Pulmonary artery endothelial cell (primary cell): ENCODE measurements at regions not wholly inside any gene's neighbourhood (a gene's known extent, or its start where the extent isn't known, plus 50 kb on each side); places are given as distances from the start of the nearest gene placed in this dataset.

Source experiments
- DNase-seq: peaks from one replicate; pipeline ENCODE4 v3.0.0-alpha.2; 2011; ENCODE audit warnings: low read depth, low spot score

GRCh38 chr4:145427991-145428390, 53.7 kb upstream of the SMAD1 start:
- no peak for DNase-seq

DNA sequence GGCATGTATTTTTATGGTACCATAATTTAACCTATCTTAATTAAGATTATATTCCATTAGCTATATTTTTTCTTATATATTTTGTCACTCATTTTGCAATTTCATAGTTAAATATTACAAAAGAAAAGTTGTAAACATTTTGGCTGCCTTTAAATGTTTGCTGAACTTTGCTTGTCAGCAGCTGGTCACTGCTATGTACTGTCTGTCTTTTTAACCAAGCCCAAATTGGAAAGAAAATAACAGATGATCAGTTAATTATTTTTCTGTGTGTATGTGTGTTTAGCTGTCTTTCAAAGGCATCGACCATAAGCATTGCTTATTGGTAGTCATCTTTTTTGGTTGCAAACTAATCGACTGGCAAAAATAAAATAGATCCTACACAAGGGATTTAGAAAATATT, 54.4 kb upstream of the SMAD1 start:
- no peak for DNase-seq

DNA sequence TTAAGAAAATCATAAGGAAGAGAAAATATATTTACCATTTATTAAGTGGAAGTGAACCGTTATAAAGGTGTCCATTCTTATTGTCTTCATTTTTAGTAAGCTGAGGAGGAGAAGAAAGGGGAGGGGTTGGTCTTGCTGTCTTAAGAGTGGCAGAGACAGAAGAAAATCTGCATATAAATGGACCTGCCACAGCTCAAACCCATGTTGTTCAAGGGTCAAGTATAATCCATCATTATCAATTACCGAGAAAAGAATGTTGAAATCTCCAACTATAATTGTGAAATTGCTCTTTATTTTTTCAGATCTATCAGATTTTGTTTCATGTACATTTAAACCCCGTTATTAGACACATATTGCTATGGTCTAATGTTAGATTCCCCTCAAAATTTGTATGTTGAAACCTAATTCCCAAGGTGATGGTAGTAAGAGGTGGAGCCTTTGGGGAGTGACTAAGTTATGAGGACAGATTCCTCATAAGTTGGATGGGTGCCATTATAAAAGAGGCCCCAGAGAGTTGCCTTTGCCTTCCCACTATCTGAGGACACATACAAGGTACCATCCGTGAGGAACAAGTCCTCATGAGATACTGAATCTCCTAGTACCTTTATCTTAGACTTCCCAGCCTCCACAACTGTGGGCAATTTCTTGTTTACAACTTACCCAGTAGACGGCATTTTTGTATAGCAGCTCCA, 58.5 kb upstream of the SMAD1 start:
- no peak for DNase-seq

- no peak for DNase-seq
Measured at GRCh38 chr4:145420595-145421214, 60.9 kb upstream of the SMAD1 start.

DNA sequence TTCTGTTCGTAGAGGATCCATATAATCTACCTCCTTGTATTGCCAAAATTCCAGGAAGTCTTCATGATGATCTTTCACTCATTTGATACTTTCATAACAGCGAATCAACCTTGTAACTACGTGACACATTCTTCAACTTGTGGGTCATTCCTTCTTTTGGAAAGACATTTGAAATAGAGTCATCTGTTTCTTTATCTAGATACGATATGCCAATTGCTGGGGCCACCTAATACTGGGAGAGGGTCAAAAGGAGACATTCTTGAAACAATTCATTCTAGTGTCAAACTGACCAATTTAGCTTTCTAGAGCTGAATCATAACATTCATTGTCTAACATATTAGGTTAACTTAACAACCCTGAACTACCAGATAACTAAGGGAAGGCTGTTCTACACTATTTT, 62.9 kb upstream of the SMAD1 start:
- no peak for DNase-seq

GRCh38 chr4:145417348-145418130, 64.1 kb upstream of the SMAD1 start:
- no peak for DNase-seq

DNA sequence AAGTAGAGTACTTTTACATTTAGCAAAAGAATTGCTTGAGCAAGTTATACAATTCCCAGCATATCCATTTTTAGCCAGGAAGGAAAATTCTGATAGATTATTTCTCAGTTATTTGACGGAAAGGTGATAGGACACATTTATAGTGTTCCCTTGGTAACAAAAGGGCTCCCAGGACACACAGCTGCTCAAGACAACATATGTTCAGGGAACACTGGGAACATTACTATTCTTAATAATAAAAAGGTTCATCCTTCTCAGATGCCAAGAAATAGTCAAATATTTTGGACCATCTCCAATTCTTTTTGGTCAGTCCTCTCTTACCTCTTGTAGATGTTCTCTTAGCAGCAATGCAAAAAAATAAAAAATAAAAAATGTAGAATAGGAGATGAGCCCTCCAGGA, 66.8 kb upstream of the SMAD1 start:
- no peak for DNase-seq

DNA sequence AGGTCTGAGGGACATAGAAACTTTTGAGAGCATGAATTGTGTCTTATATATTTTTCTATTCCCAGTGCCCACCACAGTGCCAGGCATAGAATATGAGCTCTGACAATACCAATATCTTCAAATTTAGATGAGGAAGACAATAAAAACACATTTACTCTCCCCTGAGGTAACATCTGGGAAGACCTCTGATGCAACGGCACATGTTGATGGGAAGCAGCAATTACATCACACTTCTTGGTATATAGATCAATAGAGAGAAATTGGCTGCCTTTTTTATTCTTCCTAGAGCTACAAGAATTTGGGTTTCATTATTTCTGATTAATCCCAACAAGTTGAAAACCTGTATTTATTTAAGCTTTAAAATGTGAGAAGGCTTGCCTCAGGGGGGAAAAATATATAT, 67.4 kb upstream of the SMAD1 start:
- DNase-seq, result no peak

DNA sequence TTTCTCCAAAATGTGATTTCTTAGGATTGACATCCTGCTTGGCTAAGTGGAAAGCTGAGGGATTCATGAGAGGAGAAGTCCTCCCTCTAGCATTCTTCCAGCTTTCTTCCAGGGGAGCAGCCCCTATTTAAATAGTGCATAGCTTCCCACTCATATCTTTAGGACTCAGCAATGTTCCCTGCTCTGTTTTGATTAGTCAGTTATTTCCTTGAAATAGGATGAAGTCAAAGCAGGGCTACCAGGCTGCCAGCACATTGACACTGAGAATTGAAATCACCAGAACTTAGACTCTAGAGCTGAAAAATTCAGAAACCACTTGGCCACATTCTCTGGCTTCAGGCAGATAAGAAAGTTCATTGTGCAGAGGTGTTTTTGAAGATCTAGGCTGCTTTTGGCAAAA, 74.7 kb upstream of the SMAD1 start:
- no peak for DNase-seq

GRCh38 chr4:145404761-145405160, 76.9 kb upstream of the SMAD1 start:
- no peak for DNase-seq

DNA sequence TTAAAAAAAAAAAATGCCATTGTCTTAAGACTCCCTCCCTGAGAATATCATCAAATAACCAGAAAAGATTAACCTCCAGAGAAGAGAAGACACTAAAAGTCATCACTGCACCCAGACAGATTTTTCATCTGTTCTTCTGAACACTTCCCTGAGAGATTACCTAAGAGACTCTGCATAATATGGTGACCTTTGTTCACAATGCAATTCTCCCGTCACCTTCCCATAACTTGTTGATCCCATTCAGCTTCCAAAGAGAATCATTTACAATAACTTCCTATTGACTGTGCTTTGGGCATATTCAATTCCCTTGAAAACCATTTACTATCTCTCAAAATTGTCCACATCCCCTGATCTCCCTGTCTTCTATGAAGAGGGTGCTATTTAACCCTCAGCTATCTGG, 85.1 kb upstream of the SMAD1 start:
- DNase-seq, result no peak

GRCh38 chr4:145390571-145390970, 91.1 kb upstream of the SMAD1 start:
- DNase-seq, result no peak

GRCh38 chr4:145389550-145389949, 92.1 kb upstream of the SMAD1 start:
- no peak for DNase-seq

- DNase-seq, result peak; percentile 73
Measured at GRCh38 chr4:145388043-145388442, 93.6 kb upstream of the SMAD1 start.

DNA sequence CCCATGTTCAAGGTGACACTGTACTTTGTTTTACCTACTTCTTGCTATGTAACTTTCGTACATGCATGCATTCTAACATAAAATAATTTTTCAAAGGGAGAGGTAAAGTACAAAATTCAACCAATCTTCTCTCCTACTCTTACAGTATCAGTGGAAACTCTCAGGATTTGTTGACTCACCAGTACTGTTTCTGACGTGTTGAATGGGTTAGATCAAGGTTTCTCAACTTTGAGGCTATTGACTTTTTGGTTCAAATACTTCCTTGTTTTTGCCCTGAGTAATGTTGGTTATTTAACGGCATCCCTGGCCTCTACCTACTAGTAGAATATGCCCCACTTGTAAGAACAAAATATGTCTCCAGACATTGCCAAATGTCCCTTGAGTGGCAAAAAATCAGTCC, 94.6 kb upstream of the SMAD1 start:
- no peak for DNase-seq

DNA sequence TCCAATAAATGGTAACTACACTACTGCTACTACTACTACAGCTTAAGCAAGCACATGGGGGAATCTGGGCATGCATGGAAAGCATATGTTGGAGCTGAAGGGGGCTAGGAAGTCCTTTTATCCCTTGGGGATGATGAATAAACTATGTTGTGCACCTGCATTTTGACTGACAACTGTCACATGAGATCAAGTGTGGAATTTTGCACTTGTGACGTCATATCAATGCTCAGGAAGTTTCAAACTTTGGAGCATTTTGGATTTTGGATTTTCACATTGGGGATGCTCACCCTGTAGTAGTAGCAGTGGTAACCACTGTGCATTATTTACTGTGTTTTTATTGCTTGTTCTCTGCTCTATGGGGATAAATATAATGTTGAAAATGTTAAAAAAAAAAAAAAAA, 100.5 kb upstream of the SMAD1 start:
- DNase-seq, result no peak

GRCh38 chr4:145380123-145380522, 101.5 kb upstream of the SMAD1 start:
- no peak for DNase-seq

GRCh38 chr4:145375416-145375815, 106.2 kb upstream of the SMAD1 start:
- DNase-seq, result no peak

GRCh38 chr4:145352438-145353145, 129.1 kb upstream of the SMAD1 start:
- no peak for DNase-seq

GRCh38 chr4:145351922-145352321, 129.7 kb upstream of the SMAD1 start:
- DNase-seq, result no peak

DNA sequence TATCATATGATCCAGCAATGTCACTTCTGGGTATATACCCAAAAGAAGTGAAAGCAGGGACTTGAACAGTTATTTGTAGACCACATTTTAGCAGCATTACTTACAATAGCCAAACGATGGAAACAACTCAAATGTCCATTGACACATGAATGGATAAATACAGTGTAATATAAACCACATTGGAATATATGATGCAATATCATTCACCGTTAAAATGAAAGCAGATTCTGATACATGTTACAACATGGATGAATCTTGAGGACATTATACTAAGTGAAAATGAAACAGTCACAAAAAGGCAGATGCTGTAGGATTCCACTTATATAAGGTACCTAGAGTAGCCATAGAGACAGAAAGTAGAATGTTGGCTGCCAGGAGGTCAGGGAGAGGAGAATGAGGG, 130.5 kb upstream of the SMAD1 start:
- no peak for DNase-seq

DNA sequence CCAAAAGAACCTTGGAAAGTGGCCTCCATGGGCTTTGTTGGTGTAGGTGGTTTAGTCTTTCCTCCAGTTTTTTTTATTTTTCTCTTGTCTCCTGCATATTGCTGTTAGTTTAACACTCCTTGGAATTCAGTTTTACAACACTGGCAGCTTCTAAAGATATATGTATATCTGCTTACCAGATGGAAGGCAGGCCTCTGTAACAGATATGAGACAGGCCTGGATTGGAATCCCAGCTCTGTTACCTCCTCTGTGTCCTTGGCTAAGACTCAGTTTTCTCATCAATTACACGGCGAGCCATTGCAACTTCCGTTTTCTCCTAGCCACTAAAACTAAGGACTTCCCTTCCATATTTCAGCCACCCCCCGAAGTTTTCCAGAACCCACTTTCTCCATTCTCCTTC, 133.4 kb upstream of the SMAD1 start:
- no peak for DNase-seq
